ENCODE measurements at regions not wholly inside any gene's neighbourhood (a gene's known extent, or its start where the extent isn't known, plus 50 kb on each side); places are given as distances from the start of the nearest gene placed in this dataset.
"Not testable (repeated sequence)": the region's sequence is repeated elsewhere in the genome, so short reads cannot be mapped to it uniquely, and the experiment has no call there.

- no peak for DNase-seq
Observed at GRCh38 chr10:22158426-22158825, 59.4 kb downstream of the EBLN1 start.

GRCh38 chr10:22156750-22157149 is 61.1 kb downstream of the EBLN1 start:
- DNase-seq = no peak

DNA sequence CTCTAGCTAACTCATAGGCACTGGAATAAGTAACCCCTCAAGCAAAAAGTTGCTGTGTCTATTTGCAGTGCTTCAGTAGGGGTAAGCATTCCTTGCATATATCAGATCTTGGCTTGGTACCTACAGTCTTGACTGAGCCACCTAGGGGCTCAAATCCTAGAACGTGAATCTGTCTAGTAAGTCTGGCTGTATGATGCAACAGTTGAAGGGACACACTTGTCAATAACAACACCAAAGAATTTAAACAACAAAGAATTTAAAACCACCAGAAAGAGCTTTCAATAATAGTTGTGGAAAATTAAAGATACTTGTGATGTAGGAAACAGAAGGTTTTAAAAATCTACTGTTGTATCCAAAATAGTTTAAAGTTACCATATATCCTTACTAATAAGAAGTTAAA is 65.4 kb downstream of the EBLN1 start:
- no peak for DNase-seq

GRCh38 chr10:22150842-22151241 is 67.0 kb downstream of the EBLN1 start:
- no peak for DNase-seq

- DNase-seq = no peak
Observed at GRCh38 chr10:22148961-22149360, 68.9 kb downstream of the EBLN1 start.

GRCh38 chr10:22145873-22146272 is 71.9 kb downstream of the EBLN1 start:
- not testable (repeated sequence) for DNase-seq

GRCh38 chr10:22137542-22137941 is 80.3 kb downstream of the EBLN1 start:
- no peak for DNase-seq

- DNase-seq = no peak
Observed at GRCh38 chr10:22135591-22135990, 82.2 kb downstream of the EBLN1 start.

DNA sequence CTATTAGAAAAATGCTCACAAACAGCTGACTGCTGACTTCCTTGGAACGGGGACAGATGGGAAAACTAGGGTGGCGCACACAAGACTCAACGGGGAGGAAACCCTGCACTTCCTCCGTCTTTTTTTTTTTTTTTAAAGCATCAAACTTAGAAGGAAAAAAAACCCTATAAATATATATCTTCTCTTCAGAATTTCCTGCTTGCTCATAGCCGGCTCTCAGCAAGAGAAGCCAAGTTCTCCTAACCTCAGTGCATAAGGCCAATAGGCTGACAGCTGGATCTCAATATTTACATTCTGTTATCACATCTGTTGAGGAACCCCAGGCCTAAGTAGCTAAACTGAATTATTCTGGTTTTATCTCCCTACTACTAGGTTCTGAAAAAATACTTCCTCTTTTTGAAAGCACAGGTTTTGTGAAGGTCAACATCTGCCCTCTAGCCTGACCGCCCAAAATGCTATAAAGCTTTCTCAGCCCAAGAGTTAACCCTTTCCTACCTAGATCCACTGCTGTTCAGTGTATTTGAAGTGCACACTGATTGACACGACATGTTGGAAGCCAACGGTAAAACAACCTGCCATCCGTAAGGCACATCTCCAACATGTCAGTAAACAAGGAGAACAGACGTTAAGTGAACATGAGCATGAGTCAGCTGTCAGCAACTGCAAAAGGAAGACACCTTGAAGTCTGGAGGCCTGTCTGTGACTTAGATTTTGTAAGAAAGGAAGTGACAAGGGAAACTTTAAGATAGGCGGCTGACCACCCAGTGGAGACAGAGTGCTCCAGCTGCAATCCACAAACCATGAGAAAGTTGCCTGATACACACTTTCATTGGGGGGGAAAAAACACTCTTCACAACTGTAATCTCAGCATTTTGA is 83.8 kb downstream of the EBLN1 start:
- no peak for DNase-seq

GRCh38 chr10:22130824-22131223 is 87.0 kb downstream of the EBLN1 start:
- DNase-seq = not testable (repeated sequence)

- DNase-seq = not testable (repeated sequence)
Observed at GRCh38 chr10:22129612-22130011, 88.2 kb downstream of the EBLN1 start.

DNA sequence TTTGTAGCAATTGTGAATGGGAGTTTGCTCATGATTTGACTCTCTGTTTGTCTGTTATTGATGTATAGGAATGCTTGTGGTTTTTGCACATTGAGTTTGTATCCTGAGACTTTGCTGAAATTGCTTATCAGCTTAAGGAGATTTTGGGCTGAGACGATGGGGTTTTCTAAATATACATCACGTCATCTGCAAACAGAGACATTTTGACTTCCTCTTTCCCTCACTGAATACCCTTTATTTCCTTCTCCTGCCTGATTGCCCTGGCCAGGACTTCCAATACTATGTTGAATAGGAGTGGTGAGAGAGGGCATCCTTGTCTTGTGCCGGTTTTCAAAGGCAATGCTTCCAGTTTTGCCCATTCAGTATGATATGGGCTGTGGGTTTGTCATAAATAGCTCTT is 96.6 kb downstream of the EBLN1 start:
- DNase-seq = not testable (repeated sequence)

DNA sequence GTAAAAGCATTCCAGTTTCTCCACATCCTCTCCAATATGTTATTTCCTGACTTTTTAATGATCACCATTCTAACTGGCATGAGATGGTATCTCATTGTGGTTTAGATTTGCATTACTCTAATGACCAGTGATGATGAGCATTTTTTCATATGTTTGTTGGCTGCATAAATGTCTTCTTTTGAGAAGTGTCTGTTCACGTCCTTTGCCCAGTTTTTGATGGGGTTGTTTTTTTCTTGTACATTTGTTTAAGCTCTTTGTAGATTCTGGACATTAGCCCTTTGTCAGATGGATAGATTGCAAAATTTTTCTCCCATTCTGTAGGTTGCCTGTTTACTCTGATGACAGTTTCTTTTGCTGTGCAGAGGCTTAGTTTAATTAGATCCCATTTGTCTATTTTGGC is 97.7 kb downstream of the EBLN1 start:
- not testable (repeated sequence) for DNase-seq

GRCh38 chr10:22119575-22119974 is 98.2 kb downstream of the EBLN1 start:
- not testable (repeated sequence) for DNase-seq

DNA sequence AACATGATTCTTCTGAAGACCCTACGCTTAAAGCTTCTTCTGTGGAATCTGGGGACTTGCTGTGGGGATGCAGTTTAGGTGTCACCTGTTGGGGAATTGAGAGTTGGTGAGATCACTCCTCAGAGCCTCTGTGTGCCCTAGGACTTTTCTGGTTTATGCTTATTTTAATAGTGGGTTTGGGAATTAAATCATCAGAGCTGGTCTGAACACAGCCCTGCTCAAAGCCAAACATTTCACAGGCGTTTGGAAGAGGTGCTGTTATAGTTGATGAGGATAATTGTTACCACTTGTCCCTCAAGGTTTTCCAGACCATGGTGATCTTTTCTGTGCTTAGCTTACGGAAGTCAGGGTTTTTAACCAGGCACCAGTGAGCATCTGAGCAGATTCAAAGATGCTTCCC is 106.1 kb downstream of the EBLN1 start:
- no peak for DNase-seq

- DNase-seq = no peak
Observed at GRCh38 chr10:22111260-22111659, 106.6 kb downstream of the EBLN1 start.

DNA sequence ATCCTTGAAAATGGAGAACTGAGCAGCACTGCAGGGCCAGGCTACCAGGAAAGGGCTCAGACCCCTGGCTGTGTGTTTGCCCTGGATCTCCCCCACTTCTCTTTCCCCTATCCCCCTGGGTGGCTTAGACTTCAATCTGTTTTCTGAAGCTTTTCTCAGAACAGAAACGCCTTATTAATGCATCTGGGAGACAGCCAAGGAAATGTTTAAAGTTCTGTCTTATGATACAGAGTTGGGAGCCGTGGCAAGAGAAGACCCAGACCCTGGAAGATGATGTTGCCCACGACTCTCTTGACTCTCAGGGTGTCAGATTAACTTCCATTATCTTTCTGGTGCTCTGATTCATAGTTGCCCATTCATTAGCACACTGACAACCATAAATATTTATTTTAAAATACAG is 107.1 kb downstream of the EBLN1 start:
- DNase-seq = no peak

GRCh38 chr10:22105270-22105669 is 101.7 kb upstream of the DNAJC1 start:
- DNase-seq = no peak

DNA sequence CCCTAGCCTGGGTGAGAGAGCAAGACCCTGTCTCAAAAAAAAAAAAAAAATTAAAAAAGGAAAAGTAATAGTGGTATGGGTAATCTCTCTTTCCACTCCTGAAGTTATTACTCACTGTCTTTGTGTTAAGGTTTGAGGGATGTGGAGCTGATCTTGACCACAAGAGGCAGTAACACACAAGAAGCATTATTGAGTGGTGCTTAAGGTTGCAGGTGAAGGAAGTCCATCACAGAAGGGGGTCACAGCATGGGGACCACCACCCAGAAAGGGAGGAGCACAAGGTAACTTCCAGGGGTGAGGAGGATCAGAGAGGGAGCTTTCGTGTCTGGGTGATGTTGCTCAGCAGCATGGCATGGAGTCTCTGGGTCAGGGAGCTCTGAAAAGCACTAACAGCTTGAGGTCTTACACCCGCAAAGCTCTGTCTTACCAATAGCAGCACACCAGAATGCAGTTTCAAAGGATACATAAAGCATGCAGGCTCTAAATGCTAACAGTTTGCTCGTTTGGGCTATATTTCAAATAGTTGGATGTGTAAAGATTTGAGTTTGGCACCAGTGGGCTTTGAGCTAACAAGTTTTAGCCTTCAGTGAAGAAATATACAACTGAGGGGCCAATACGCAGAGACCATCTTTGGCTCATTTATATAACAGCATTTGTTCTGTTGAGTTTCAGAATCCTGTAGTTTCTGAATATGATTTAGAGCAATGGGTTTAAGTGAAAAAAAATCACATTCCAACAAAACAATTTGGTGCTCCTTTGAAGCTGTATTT is 100.4 kb upstream of the DNAJC1 start:
- DNase-seq = peak; percentile 3

GRCh38 chr10:22097696-22098095 is 94.2 kb upstream of the DNAJC1 start:
- no peak for DNase-seq

DNA sequence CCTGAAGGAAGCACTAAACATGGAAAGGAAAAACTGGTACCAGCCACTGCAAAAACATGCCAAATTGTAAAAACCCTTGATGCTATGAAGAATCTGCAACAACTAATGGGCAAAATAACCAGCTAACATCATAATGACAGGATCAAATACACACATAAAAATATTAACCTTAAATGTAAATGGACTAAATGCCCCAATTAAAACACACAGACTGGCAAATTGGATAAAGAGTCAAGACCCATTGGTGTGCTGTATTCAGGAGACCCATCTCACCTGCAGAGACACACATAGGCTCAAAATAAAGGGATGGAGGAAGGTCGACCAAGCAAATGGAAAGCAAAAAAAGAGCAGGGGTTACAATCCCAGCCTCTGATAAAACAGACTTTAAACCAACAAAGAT is 87.7 kb upstream of the DNAJC1 start:
- DNase-seq = not testable (repeated sequence)

GRCh38 chr10:22087402-22087738 is 83.8 kb upstream of the DNAJC1 start:
- DNase-seq = no peak

DNA sequence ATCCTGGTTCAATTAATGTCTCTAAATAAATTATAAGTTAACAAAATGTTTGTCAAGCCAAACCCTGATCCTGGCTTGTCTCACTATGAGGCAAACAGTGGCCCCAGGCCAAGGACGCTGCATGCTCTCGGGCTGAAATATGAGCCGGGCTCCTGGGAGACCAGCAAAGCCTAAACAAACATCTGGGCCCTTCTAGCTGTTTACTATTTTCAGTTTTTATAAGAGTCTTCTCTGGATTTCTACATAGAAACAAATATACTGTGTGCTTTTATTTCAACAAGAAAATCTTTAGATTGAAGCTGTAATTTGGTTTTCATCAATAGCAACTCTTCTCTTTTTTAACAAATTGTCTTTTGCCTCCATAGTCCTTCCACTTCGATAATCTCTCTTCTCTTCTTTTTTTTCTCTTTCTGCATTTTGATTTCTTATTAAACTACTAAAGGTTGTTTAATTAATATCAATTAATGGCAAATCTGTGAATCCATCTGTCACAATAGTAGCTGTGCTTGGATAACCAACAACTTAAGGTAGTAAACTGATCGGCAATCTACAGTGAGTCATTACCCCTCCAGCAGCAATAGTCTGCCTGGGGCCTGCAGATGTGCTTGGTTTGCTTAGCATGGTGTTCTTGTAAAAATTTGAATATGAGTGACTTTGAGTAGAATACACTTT is 83.3 kb upstream of the DNAJC1 start:
- DNase-seq = no peak

DNA sequence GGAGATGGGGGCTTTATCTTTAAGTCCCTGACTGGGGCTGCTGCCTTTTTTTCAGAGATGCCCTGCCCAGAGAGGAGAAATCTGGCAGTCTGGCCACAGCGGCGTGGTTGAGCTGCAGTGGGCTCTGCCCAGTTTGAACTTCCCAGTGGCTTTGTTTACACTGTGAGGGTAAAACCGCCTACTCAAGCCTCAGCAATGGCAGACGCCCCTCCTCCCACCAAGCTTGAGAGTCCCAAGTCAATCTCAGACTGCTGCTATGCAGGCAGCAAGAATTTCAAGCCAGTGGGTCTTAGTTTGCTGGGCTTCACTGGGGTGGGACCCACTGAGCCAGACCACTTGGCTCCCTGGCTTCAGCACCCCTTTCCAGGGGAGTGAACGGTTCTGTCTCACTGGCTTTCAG is 76.4 kb upstream of the DNAJC1 start:
- DNase-seq = not testable (repeated sequence)
